ENCODE measurements at regions not wholly inside any gene's neighbourhood (a gene's known extent, or its start where the extent isn't known, plus 50 kb on each side); places are given as distances from the start of the nearest gene placed in this dataset.
A peak's percentile ranks its signal among the peaks of the same experiment; 100 is the strongest.

DNA sequence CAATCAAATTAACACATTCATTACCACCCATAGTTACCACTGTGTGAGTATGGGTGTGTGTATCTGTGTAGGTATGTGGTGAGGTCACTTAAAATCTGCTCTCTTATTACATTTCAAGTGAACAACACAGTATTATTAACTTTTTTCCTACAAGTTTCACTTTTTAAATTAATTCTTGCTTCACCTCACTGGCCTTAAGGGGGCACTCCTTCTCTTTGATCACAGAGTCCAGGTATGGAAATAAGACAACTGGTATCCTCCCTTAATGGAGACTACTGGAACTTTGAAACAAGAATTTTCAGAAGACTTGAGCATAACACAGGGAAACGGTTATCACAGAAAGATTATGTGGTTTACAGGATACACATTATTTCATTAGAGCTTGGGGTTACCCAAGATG, 255.8 kb downstream of the ASXL3 start:
- intact Hi-C loops (cut with micrococcal nuclease), result loop anchor here (10.0 kb wide), 1 partner anchor 491 kb away; no protein-coding TSS in a partner anchor
- Histone ChIP-seq H3K4me1 (ENCODE audit: insufficient read depth, low read length) (no peaks in the 10 kb centered on the region), H3K27me3 (ENCODE audit: low read length) (no peaks in the 10 kb centered on the region), H3K79me2 (ENCODE audit: low read length) (no peaks in the 10 kb centered on the region), H3K9me3 (ENCODE audit: low read length) (no peaks in the 10 kb centered on the region), H3K9me2 (replicated peaks; ENCODE audit: low read length) (no peaks in the 10 kb centered on the region), H4K20me1 (ENCODE audit: low read length) (no peaks in the 10 kb centered on the region), H3F3A (ENCODE audit: low read length, unreplicated experiment) (no peaks in the 10 kb centered on the region), H2AFZ (ENCODE audit: low read length) (no peak overlapping the region), H3K36me3 (ENCODE audit: low read depth, low read length) (no peaks in the 10 kb centered on the region), H3K9ac (ENCODE audit: low read length) (no peak overlapping the region), H3K4me2 (ENCODE audit: low read length) (no peak overlapping the region), H3K27ac (ENCODE audit: low read length) (no peak overlapping the region), H3K4me3 (ENCODE audit: low read length) (no peak overlapping the region)
- CTCF ChIA-PET, result no interaction called here
- POLR2A ChIA-PET (ENCODE audit: unreplicated experiment), result no interaction called here
- TF ChIP-seq, protein P1, sequence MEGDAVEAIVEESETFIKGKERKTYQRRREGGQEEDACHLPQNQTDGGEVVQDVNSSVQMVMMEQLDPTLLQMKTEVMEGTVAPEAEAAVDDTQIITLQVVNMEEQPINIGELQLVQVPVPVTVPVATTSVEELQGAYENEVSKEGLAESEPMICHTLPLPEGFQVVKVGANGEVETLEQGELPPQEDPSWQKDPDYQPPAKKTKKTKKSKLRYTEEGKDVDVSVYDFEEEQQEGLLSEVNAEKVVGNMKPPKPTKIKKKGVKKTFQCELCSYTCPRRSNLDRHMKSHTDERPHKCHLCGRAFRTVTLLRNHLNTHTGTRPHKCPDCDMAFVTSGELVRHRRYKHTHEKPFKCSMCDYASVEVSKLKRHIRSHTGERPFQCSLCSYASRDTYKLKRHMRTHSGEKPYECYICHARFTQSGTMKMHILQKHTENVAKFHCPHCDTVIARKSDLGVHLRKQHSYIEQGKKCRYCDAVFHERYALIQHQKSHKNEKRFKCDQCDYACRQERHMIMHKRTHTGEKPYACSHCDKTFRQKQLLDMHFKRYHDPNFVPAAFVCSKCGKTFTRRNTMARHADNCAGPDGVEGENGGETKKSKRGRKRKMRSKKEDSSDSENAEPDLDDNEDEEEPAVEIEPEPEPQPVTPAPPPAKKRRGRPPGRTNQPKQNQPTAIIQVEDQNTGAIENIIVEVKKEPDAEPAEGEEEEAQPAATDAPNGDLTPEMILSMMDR (conservative IDR thresholded peaks at IDR 0.05; ENCODE audit: low read depth, low read length), result no peak; the same call in 1 of the 2 replicates
- no peak for TF ChIP-seq EZH2 (IDR thresholded peaks at IDR 0.05; ENCODE audit: low read length, unreplicated experiment)
- TF ChIP-seq EZH2phosphoT487 (IDR thresholded peaks at IDR 0.05; ENCODE audit: borderline replicate concordance, low read length), result no peak
- BruUV-seq (replicated peaks), result no TSS peak
- DNase-seq, result no peak
- no peak for ATAC-seq

DNA sequence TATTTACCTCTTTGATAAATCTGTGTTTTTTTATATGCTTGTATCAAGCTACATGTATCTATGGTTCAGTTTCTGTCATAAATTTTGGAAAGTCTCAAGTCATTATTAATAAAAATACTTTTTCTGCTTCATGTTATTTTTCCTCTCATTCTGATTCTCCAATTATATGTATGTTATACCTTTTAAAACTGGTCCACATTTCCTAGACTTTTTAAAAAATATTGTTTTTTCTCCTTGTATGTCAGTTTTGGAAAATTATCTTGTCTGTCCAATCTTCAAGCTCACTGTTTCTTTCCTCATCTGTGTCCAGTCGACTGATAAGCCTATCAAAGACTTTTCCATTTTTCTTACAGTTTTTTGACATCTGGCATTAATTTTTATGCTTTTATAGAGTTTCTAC, 253.4 kb downstream of the ASXL3 start:
- BruUV-seq (replicated peaks), result no TSS peak
- no peak for ATAC-seq

DNA sequence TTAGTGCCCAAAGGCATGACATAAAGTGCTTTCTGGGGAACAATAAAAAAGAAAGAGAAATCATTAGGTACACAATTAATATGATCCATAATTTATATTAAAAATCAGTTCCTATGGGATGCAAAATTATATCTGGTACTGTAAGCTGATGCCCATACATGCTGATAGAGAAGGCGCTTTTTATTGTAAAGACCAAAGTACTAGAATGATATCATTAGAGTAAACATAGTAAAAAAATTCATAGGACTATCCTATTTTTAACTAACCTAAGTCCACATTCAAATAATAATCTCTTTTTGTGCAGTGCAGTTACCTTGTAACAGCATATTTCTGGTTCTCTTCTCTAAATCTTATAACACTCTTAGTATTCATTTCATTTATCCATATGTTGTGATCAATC, 252.2 kb downstream of the ASXL3 start:
- peak; percentile 42; the same call in 1 of the 2 replicates for ATAC-seq
- CTCF ChIA-PET, result interaction anchor here (0.5 kb wide), 1 partner anchor 1313 kb away, joined by 6 read pairs; no protein-coding TSS in a partner anchor
- no peak overlapping the region for H3K27ac ChIP-seq (ENCODE audit: low read length)

More for the DNA sequence above, 253.4 kb downstream of the ASXL3 start:
- Histone ChIP-seq H3K4me1 (ENCODE audit: insufficient read depth, low read length) (no peaks in the 10 kb centered on the region), H3K79me2 (ENCODE audit: low read length) (no peaks in the 10 kb centered on the region), H3K4me3 (ENCODE audit: low read length) (no peak overlapping the region), H3K9me2 (replicated peaks; ENCODE audit: low read length) (no peaks in the 10 kb centered on the region), H3K36me3 (ENCODE audit: low read depth, low read length) (no peaks in the 10 kb centered on the region), H3K9ac (ENCODE audit: low read length) (no peak overlapping the region), H3K9me3 (ENCODE audit: low read length) (no peaks in the 10 kb centered on the region), H3K27me3 (ENCODE audit: low read length) (no peaks in the 10 kb centered on the region), H2AFZ (ENCODE audit: low read length) (no peak overlapping the region), H3F3A (ENCODE audit: low read length, unreplicated experiment) (no peaks in the 10 kb centered on the region), H4K20me1 (ENCODE audit: low read length) (no peaks in the 10 kb centered on the region), H3K4me2 (ENCODE audit: low read length) (no peak overlapping the region), H3K27ac (ENCODE audit: low read length) (no peak overlapping the region)
- no peak for DNase-seq
- TF ChIP-seq, protein P1 (conservative IDR thresholded peaks at IDR 0.05; ENCODE audit: low read depth, low read length), result no peak
- no peak for TF ChIP-seq EZH2phosphoT487 (IDR thresholded peaks at IDR 0.05; ENCODE audit: borderline replicate concordance, low read length)
- TF ChIP-seq EZH2 (IDR thresholded peaks at IDR 0.05; ENCODE audit: low read length, unreplicated experiment), result no peak
- ChIA-PET POLR2A (ENCODE audit: unreplicated experiment) (no interaction called here), CTCF (no interaction called here)
- intact Hi-C loops (cut with micrococcal nuclease), result loop anchor here (10.0 kb wide), 1 partner anchor 493 kb away; no protein-coding TSS in a partner anchor

More for the DNA sequence above, 252.2 kb downstream of the ASXL3 start:
- Histone ChIP-seq H3K4me3 (ENCODE audit: low read length) (no peak overlapping the region), H3F3A (ENCODE audit: low read length, unreplicated experiment) (no peaks in the 10 kb centered on the region), H3K4me1 (ENCODE audit: insufficient read depth, low read length) (no peaks in the 10 kb centered on the region), H3K79me2 (ENCODE audit: low read length) (no peaks in the 10 kb centered on the region), H3K36me3 (ENCODE audit: low read depth, low read length) (no peaks in the 10 kb centered on the region), H3K9me3 (ENCODE audit: low read length) (no peaks in the 10 kb centered on the region), H3K9ac (ENCODE audit: low read length) (no peak overlapping the region), H2AFZ (ENCODE audit: low read length) (no peak overlapping the region), H3K9me2 (replicated peaks; ENCODE audit: low read length) (no peaks in the 10 kb centered on the region), H3K4me2 (ENCODE audit: low read length) (no peak overlapping the region), H3K27me3 (ENCODE audit: low read length) (no peaks in the 10 kb centered on the region), H4K20me1 (ENCODE audit: low read length) (no peaks in the 10 kb centered on the region)
- no TSS peak for BruUV-seq (replicated peaks)
- TF ChIP-seq EZH2 (IDR thresholded peaks at IDR 0.05; ENCODE audit: low read length, unreplicated experiment) (no peak), EZH2phosphoT487 (IDR thresholded peaks at IDR 0.05; ENCODE audit: borderline replicate concordance, low read length) (no peak)
- TF ChIP-seq, protein P1 (conservative IDR thresholded peaks at IDR 0.05; ENCODE audit: low read depth, low read length), result no peak
- no peak for DNase-seq
- intact Hi-C loops (cut with micrococcal nuclease), result loop anchor here (10.0 kb wide), 1 partner anchor 495 kb away; no protein-coding TSS in a partner anchor
- POLR2A ChIA-PET (ENCODE audit: unreplicated experiment), result no interaction called here
